ENCODE measurements at regions not wholly inside any gene's neighbourhood (a gene's known extent, or its start where the extent isn't known, plus 50 kb on each side); places are given as distances from the start of the nearest gene placed in this dataset.
"Not testable (repeated sequence)": the region's sequence is repeated elsewhere in the genome, so short reads cannot be mapped to it uniquely, and the experiment has no call there.

- DNase-seq (ENCODE audit: extremely low read depth, low read depth): no peak
- TF ChIP-seq CTCF (IDR thresholded peaks at IDR 0.05; ENCODE audit: low read depth, low read length, missing control alignments): no peak
- no peak overlapping the region for H3K4me3 ChIP-seq (replicated peaks; ENCODE audit: low read depth, low read length)
Measured at GRCh38 chr6:119950681-119951080, 601.1 kb upstream of the MAN1A1 start.

- no peak for DNase-seq (ENCODE audit: extremely low read depth, low read depth)
- H3K4me3 ChIP-seq (replicated peaks; ENCODE audit: low read depth, low read length): no peak overlapping the region
- TF ChIP-seq CTCF (IDR thresholded peaks at IDR 0.05; ENCODE audit: low read depth, low read length, missing control alignments): no peak
Measured at GRCh38 chr6:119942078-119942752, 592.7 kb upstream of the MAN1A1 start.

- no peak for TF ChIP-seq CTCF (IDR thresholded peaks at IDR 0.05; ENCODE audit: low read depth, low read length, missing control alignments)
- H3K4me3 ChIP-seq (replicated peaks; ENCODE audit: low read depth, low read length): no peak overlapping the region
- no peak for DNase-seq (ENCODE audit: extremely low read depth, low read depth)
Measured at GRCh38 chr6:119938752-119939151, 589.2 kb upstream of the MAN1A1 start.

GRCh38 chr6:119934816-119935215 lies 585.3 kb upstream of the MAN1A1 start:
- H3K4me3 ChIP-seq (replicated peaks; ENCODE audit: low read depth, low read length): no peak overlapping the region
- TF ChIP-seq CTCF (IDR thresholded peaks at IDR 0.05; ENCODE audit: low read depth, low read length, missing control alignments): no peak
- DNase-seq (ENCODE audit: extremely low read depth, low read depth): no peak

GRCh38 chr6:119929121-119929520 lies 579.6 kb upstream of the MAN1A1 start:
- no peak for DNase-seq (ENCODE audit: extremely low read depth, low read depth)
- no peak for TF ChIP-seq CTCF (IDR thresholded peaks at IDR 0.05; ENCODE audit: low read depth, low read length, missing control alignments)
- no peak overlapping the region for H3K4me3 ChIP-seq (replicated peaks; ENCODE audit: low read depth, low read length)

- H3K4me3 ChIP-seq (replicated peaks; ENCODE audit: low read depth, low read length); DNase-seq (ENCODE audit: extremely low read depth, low read depth): not testable (repeated sequence)
Measured at GRCh38 chr6:119924888-119925287, 575.3 kb upstream of the MAN1A1 start.

- TF ChIP-seq CTCF (IDR thresholded peaks at IDR 0.05; ENCODE audit: low read depth, low read length, missing control alignments): no peak
- DNase-seq (ENCODE audit: extremely low read depth, low read depth): no peak
- H3K4me3 ChIP-seq (replicated peaks; ENCODE audit: low read depth, low read length): no peak overlapping the region
Measured at GRCh38 chr6:119922814-119923213, 573.3 kb upstream of the MAN1A1 start.
